GM19035 (cell line): ENCODE measurements at regions not wholly inside any gene's neighbourhood (a gene's known extent, or its start where the extent isn't known, plus 50 kb on each side); places are given as distances from the start of the nearest gene placed in this dataset.
"Not testable (repeated sequence)": the region's sequence is repeated elsewhere in the genome, so short reads cannot be mapped to it uniquely, and the experiment has no call there.

Experiments
- ATAC-seq: cut with Tn5 transposase; IDR thresholded peaks from one replicate; pipeline ENCODE4 v1.9.1; 2021; ENCODE audit not compliant: unreplicated experiment

- ATAC-seq, result no peak
Observed at GRCh38 chr1:80170811-80171485, 1164.4 kb upstream of the ADGRL4 start.

- ATAC-seq, result no peak
Observed at GRCh38 chr1:80164150-80164549, 1157.6 kb upstream of the ADGRL4 start.

- ATAC-seq, result no peak
Observed at GRCh38 chr1:80163686-80164085, 1157.2 kb upstream of the ADGRL4 start.

GRCh38 chr1:80158771-80159170, 1152.2 kb upstream of the ADGRL4 start:
- ATAC-seq, result no peak

- no peak for ATAC-seq
Observed at GRCh38 chr1:80158266-80158665, 1151.7 kb upstream of the ADGRL4 start.

- ATAC-seq, result no peak
Observed at GRCh38 chr1:80155371-80155770, 1148.8 kb upstream of the ADGRL4 start.

GRCh38 chr1:80154176-80154575, 1147.6 kb upstream of the ADGRL4 start:
- ATAC-seq, result no peak

GRCh38 chr1:80153762-80154161, 1147.2 kb upstream of the ADGRL4 start:
- ATAC-seq, result no peak

GRCh38 chr1:80143361-80143760, 1136.8 kb upstream of the ADGRL4 start:
- no peak for ATAC-seq

- not testable (repeated sequence) for ATAC-seq
Observed at GRCh38 chr1:80137946-80138602, 1131.5 kb upstream of the ADGRL4 start.

- no peak for ATAC-seq
Observed at GRCh38 chr1:80113168-80114038, 1106.9 kb upstream of the ADGRL4 start.

- no peak for ATAC-seq
Observed at GRCh38 chr1:80101159-80101558, 1094.6 kb upstream of the ADGRL4 start.

GRCh38 chr1:80099713-80100112, 1093.2 kb upstream of the ADGRL4 start:
- no peak for ATAC-seq

GRCh38 chr1:80085067-80085466, 1078.5 kb upstream of the ADGRL4 start:
- no peak for ATAC-seq

- no peak for ATAC-seq
Observed at GRCh38 chr1:80083892-80084291, 1077.4 kb upstream of the ADGRL4 start.

GRCh38 chr1:80076469-80076868, 1069.9 kb upstream of the ADGRL4 start:
- no peak for ATAC-seq

- ATAC-seq, result no peak
Observed at GRCh38 chr1:80075351-80075750, 1068.8 kb upstream of the ADGRL4 start.

GRCh38 chr1:80072563-80072962, 1066.0 kb upstream of the ADGRL4 start:
- ATAC-seq, result no peak

GRCh38 chr1:80066060-80066459, 1059.5 kb upstream of the ADGRL4 start:
- no peak for ATAC-seq

GRCh38 chr1:80064524-80064923, 1058.0 kb upstream of the ADGRL4 start:
- ATAC-seq, result no peak

- no peak for ATAC-seq
Observed at GRCh38 chr1:80059940-80060339, 1053.4 kb upstream of the ADGRL4 start.

- no peak for ATAC-seq
Observed at GRCh38 chr1:80056179-80056578, 1049.6 kb upstream of the ADGRL4 start.
